ENCODE measurements at regions not wholly inside any gene's neighbourhood (a gene's known extent, or its start where the extent isn't known, plus 50 kb on each side); places are given as distances from the start of the nearest gene placed in this dataset.

GRCh38 chr15:100737214-100737613 lies 134.8 kb downstream of the ASB7 start:
- no peak for DNase-seq

GRCh38 chr15:100738614-100739013 lies 136.2 kb downstream of the ASB7 start:
- DNase-seq: no peak

GRCh38 chr15:100740138-100740537 lies 137.7 kb downstream of the ASB7 start:
- DNase-seq: no peak

GRCh38 chr15:100751585-100751984 lies 128.0 kb upstream of the ALDH1A3 start:
- no peak for DNase-seq

- no peak for DNase-seq
Observed at GRCh38 chr15:100753503-100753902, 126.1 kb upstream of the ALDH1A3 start.

GRCh38 chr15:100757661-100758060 lies 122.0 kb upstream of the ALDH1A3 start:
- DNase-seq: no peak

GRCh38 chr15:100758555-100758954 lies 121.1 kb upstream of the ALDH1A3 start:
- DNase-seq: no peak

- no peak for DNase-seq
Observed at GRCh38 chr15:100759106-100759505, 120.5 kb upstream of the ALDH1A3 start.

GRCh38 chr15:100759698-100760356 lies 119.8 kb upstream of the ALDH1A3 start:
- DNase-seq: no peak

- DNase-seq: no peak
Observed at GRCh38 chr15:100760357-100760903, 119.2 kb upstream of the ALDH1A3 start.

- DNase-seq: no peak
Observed at GRCh38 chr15:100761290-100761935, 118.2 kb upstream of the ALDH1A3 start.

GRCh38 chr15:100762289-100762688 lies 117.3 kb upstream of the ALDH1A3 start:
- no peak for DNase-seq

GRCh38 chr15:100762913-100763834 lies 116.5 kb upstream of the ALDH1A3 start:
- DNase-seq: no peak

GRCh38 chr15:100763835-100764750 lies 115.5 kb upstream of the ALDH1A3 start:
- no peak for DNase-seq

- DNase-seq: no peak
Observed at GRCh38 chr15:100764778-100765466, 114.7 kb upstream of the ALDH1A3 start.

- DNase-seq: no peak
Observed at GRCh38 chr15:100765467-100766241, 114.0 kb upstream of the ALDH1A3 start.

- DNase-seq: no peak
Observed at GRCh38 chr15:100766243-100767000, 113.2 kb upstream of the ALDH1A3 start.

GRCh38 chr15:100767001-100767825 lies 112.4 kb upstream of the ALDH1A3 start:
- no peak for DNase-seq

GRCh38 chr15:100768501-100768931 lies 111.1 kb upstream of the ALDH1A3 start:
- DNase-seq: no peak

Data from NCI-H2171 treated with DMSO at 0.1 percent for 48 hours (cell line).